Astrocyte (in vitro differentiated cells and primary cell): ENCODE measurements at regions not wholly inside any gene's neighbourhood (a gene's known extent, or its start where the extent isn't known, plus 50 kb on each side); places are given as distances from the start of the nearest gene placed in this dataset.

Source experiments
- DNase-seq: peaks from one replicate; pipeline ENCODE4 v3.0.0-alpha.2; 2010; ENCODE audit warnings: low read depth
- FAIRE-seq: peaks from 2 replicates; lab custom pipeline; 2011; peaks lifted over from hg19 to GRCh38; lab: Jason Lieb, UNC
- H2AFZ ChIP-seq: 2 replicates; pipeline ENCODE4 v1.6.0; 2012; ENCODE audit warnings: low read depth, low read length, inconsistent platforms
- H3K27ac ChIP-seq: 2 replicates; pipeline ENCODE4 v1.5.1; 2011; ENCODE audit warnings: low read depth, low read length, inconsistent platforms
- H3K27me3 ChIP-seq: 2 replicates; pipeline ENCODE4 v1.6.0; 2011; ENCODE audit warnings: low read length, inconsistent platforms; ENCODE audit not compliant: insufficient read depth
- H3K36me3 ChIP-seq: 2 replicates; pipeline ENCODE4 v1.5.1; 2011; ENCODE audit warnings: low read length, inconsistent platforms; ENCODE audit not compliant: insufficient read depth
- H3K4me1 ChIP-seq: 2 replicates; pipeline ENCODE4 v1.5.1; 2011; ENCODE audit warnings: low read length, inconsistent platforms; ENCODE audit not compliant: insufficient read depth
- H3K4me2 ChIP-seq: 2 replicates; pipeline ENCODE4 v1.6.0; 2012; ENCODE audit warnings: low read length, inconsistent platforms
- H3K4me3 ChIP-seq: 2 replicates; pipeline ENCODE4 v1.5.1; 2011; ENCODE audit warnings: low read depth, mild to moderate bottlenecking, low read length, inconsistent platforms; ENCODE audit not compliant: insufficient read depth
- H3K79me2 ChIP-seq: 2 replicates; pipeline ENCODE4 v1.6.0; 2012; ENCODE audit warnings: mild to moderate bottlenecking, low read length, inconsistent platforms; ENCODE audit not compliant: insufficient read depth
- H3K9ac ChIP-seq: 2 replicates; pipeline ENCODE4 v1.6.0; 2012; ENCODE audit warnings: mild to moderate bottlenecking, low read length, inconsistent platforms
- H3K9me3 ChIP-seq: 2 replicates; pipeline ENCODE4 v1.5.1; 2012; ENCODE audit warnings: low read depth, mild to moderate bottlenecking, low read length, inconsistent platforms; ENCODE audit not compliant: insufficient read depth
- H4K20me1 ChIP-seq: 2 replicates; pipeline ENCODE4 v1.6.0; 2012; ENCODE audit warnings: low read length, inconsistent platforms; ENCODE audit not compliant: insufficient read depth
- H3K27ac Mint-ChIP-seq: one replicate; pipeline ENCODE4 v1.8.0; 2021; ENCODE audit warnings: mild to moderate bottlenecking, mixed read lengths; ENCODE audit not compliant: unreplicated experiment
- H3K27me3 Mint-ChIP-seq: one replicate; pipeline ENCODE4 v1.8.0; 2021; ENCODE audit warnings: low read depth, mixed read lengths; ENCODE audit not compliant: unreplicated experiment
- H3K36me3 Mint-ChIP-seq: one replicate; pipeline ENCODE4 v1.8.0; 2021; ENCODE audit warnings: low read depth, mixed read lengths; ENCODE audit not compliant: unreplicated experiment
- H3K4me1 Mint-ChIP-seq: one replicate; pipeline ENCODE4 v1.8.0; 2021; ENCODE audit warnings: low read depth, mixed read lengths; ENCODE audit not compliant: unreplicated experiment
- H3K4me3 Mint-ChIP-seq: one replicate; pipeline ENCODE4 v1.8.0; 2021; ENCODE audit warnings: mild to moderate bottlenecking, moderate library complexity, mixed read lengths; ENCODE audit not compliant: unreplicated experiment
- H3K9me3 Mint-ChIP-seq: one replicate; pipeline ENCODE4 v1.8.0; 2021; ENCODE audit warnings: mild to moderate bottlenecking, mixed read lengths; ENCODE audit not compliant: unreplicated experiment
- EZH2 ChIP-seq: IDR thresholded peaks from 2 replicates; pipeline ENCODE4 v1.6.1; 2012; ENCODE audit warnings: mild to moderate bottlenecking, low read length, inconsistent platforms; ENCODE audit not compliant: insufficient read depth
- TF ChIP-seq, protein P1 (sequence below): IDR thresholded peaks from 2 replicates; pipeline ENCODE4 v1.5.1; 2011; ENCODE audit warnings: low read depth, mild to moderate bottlenecking, inconsistent platforms, low read length, moderate library complexity; ENCODE audit not compliant: insufficient read depth

DNA sequence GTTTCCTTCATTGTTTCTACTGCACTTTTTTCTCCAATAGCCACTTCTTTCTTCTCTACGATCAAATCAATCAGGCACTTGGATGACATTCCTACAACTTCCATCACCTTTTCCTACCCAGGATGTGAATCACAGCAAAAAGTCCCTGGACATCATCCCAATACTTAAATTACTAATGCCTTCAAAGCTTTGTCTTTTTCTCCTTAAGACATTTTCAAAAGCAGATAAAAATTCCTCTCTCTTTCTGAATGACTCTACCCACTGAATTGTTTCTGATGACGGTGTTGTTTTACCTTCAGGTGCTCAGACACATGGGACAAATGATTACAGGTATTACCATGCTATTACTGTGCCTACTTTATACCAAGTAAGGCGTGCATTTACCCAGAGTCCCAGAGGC is 500.9 kb downstream of the FBXO15 start:
- Mint-ChIP-seq H3K4me3 (no peak overlapping the region), H3K36me3 (no peaks in the 10 kb centered on the region), H3K27me3 (no peaks in the 10 kb centered on the region), H3K27ac (no peak overlapping the region), H3K9me3 (no peaks in the 10 kb centered on the region), H3K4me1 (peaks cover 16% of the 10 kb centered on the region)
- peaks cover 29% of the 10 kb centered on the region for H3K4me1 ChIP-seq
- DNase-seq: peak; percentile 90
- H3K36me3 ChIP-seq: no peaks in the 10 kb centered on the region
- no peak overlapping the region for H3K4me3 ChIP-seq
- peak; percentile 69 for FAIRE-seq
- TF ChIP-seq, protein P1, sequence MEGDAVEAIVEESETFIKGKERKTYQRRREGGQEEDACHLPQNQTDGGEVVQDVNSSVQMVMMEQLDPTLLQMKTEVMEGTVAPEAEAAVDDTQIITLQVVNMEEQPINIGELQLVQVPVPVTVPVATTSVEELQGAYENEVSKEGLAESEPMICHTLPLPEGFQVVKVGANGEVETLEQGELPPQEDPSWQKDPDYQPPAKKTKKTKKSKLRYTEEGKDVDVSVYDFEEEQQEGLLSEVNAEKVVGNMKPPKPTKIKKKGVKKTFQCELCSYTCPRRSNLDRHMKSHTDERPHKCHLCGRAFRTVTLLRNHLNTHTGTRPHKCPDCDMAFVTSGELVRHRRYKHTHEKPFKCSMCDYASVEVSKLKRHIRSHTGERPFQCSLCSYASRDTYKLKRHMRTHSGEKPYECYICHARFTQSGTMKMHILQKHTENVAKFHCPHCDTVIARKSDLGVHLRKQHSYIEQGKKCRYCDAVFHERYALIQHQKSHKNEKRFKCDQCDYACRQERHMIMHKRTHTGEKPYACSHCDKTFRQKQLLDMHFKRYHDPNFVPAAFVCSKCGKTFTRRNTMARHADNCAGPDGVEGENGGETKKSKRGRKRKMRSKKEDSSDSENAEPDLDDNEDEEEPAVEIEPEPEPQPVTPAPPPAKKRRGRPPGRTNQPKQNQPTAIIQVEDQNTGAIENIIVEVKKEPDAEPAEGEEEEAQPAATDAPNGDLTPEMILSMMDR: no peak
- no peak for TF ChIP-seq EZH2
- peak overlapping the region; percentile 70 for H3K9ac ChIP-seq
- H3K79me2 ChIP-seq: no peaks in the 10 kb centered on the region
- no peak overlapping the region for H2AFZ ChIP-seq
- no peaks in the 10 kb centered on the region for H3K27me3 ChIP-seq
- H3K27ac ChIP-seq: peak overlapping the region; percentile 95
- no peaks in the 10 kb centered on the region for H4K20me1 ChIP-seq
- H3K9me3 ChIP-seq: no peaks in the 10 kb centered on the region
- peak overlapping the region; percentile 60 for H3K4me2 ChIP-seq

DNA sequence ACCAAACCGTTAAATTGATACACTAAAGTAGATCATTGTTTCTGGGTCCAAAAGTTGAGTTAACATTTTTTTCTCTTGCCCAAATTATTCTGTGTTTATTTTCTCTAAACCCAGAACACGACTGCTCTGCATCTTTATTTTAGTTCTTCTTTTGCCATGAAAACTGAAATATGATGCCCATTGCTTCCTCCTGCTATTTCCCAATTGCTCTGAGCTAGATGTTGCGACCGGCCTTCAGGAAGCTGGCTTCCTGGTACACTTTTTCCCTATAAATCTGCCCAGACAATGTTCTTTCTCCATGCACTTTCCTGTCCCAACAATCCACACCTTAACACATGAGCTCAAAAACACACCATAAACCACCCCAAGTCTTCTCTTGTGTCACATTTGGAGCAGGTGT is 501.4 kb downstream of the FBXO15 start:
- FAIRE-seq (no peak), DNase-seq (no peak)
- Histone ChIP-seq H3K27me3 (no peaks in the 10 kb centered on the region), H3K4me2 (peak overlapping the region; percentile 60), H2AFZ (no peak overlapping the region), H3K9me3 (no peaks in the 10 kb centered on the region), H3K36me3 (no peaks in the 10 kb centered on the region), H3K27ac (peak overlapping the region; percentile 95), H3K4me1 (peaks cover 29% of the 10 kb centered on the region), H3K79me2 (no peaks in the 10 kb centered on the region), H3K4me3 (no peak overlapping the region), H4K20me1 (no peaks in the 10 kb centered on the region), H3K9ac (peak overlapping the region; percentile 70)
- Mint-ChIP-seq H3K36me3 (no peaks in the 10 kb centered on the region), H3K27me3 (no peaks in the 10 kb centered on the region), H3K27ac (peak overlapping the region; percentile 6), H3K4me1 (peaks cover 16% of the 10 kb centered on the region), H3K4me3 (no peak overlapping the region), H3K9me3 (no peaks in the 10 kb centered on the region)
- TF ChIP-seq EZH2: no peak
- TF ChIP-seq, protein P1: no peak

DNA sequence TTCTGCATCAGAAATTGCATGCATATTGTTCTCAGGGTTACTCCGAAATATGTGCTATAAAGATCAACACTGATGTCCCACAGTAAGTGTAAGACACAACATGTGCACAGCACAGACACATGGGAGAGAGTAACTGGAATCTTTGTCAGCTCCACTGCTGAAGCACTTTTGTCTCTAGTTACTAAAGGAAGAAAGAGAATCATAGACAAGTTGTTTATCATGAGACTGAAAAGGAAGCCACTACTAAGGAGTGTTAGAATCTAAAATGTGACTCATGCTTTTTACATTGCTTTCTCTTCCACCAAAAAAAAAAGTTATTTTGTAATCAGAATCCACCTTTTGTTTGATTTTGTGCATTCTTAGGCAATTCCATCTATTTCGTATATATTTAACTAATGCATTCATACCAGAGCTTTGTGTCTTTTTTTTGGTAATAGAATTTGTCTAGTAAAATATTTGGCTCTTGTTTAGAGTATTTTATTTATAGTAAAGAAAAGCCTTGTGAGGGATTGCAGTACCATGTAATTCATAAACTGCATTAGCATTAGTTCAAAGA is 502.4 kb downstream of the FBXO15 start:
- Histone ChIP-seq H3K9ac (peak overlapping the region; percentile 19), H2AFZ (no peak overlapping the region), H4K20me1 (no peaks in the 10 kb centered on the region), H3K4me3 (no peak overlapping the region), H3K27ac (peak overlapping the region; percentile 95), H3K79me2 (no peaks in the 10 kb centered on the region), H3K9me3 (no peaks in the 10 kb centered on the region), H3K27me3 (no peaks in the 10 kb centered on the region), H3K4me1 (peaks cover 29% of the 10 kb centered on the region), H3K36me3 (no peaks in the 10 kb centered on the region), H3K4me2 (peak overlapping the region; percentile 19)
- no peaks in the 10 kb centered on the region for H3K36me3 Mint-ChIP-seq
- peaks cover 16% of the 10 kb centered on the region for H3K4me1 Mint-ChIP-seq
- FAIRE-seq (peak; percentile 54), DNase-seq (peak; percentile 57)
- H3K4me3 Mint-ChIP-seq: no peak overlapping the region
- H3K27ac Mint-ChIP-seq: no peak overlapping the region
- TF ChIP-seq, protein P1: no peak
- TF ChIP-seq EZH2: no peak
- H3K9me3 Mint-ChIP-seq: no peaks in the 10 kb centered on the region
- no peaks in the 10 kb centered on the region for H3K27me3 Mint-ChIP-seq
